GM23338 (cell line): ENCODE measurements at regions not wholly inside any gene's neighbourhood (a gene's known extent, or its start where the extent isn't known, plus 50 kb on each side); places are given as distances from the start of the nearest gene placed in this dataset.

ENCODE experiments used
- ATAC-seq: fragments of 200-7000 bp; cut with Tn5 transposase; 3 replicates; pipeline ENCODE4 v1.9.1; 2020
- DNase-seq: peaks from one replicate; pipeline ENCODE4 v3.0.0-alpha.2; 2015; ENCODE audit warnings: low spot score
- H2AFZ ChIP-seq: fragments of 200-600 bp; sonication (generic); 2 replicates; pipeline ENCODE4 v1.8.0; 2016; ENCODE audit warnings: antibody characterized with exemption, mild to moderate bottlenecking, moderate library complexity
- H3F3A ChIP-seq: fragments of 200-600 bp; sonication (generic); replicated peaks from 2 replicates; pipeline ENCODE4 v1.8.0; 2017; ENCODE audit warnings: antibody characterized with exemption, mixed run types, low read depth
- H3K27ac ChIP-seq: fragments of 200-600 bp; sonication (generic); 2 replicates; pipeline ENCODE4 v1.6.1; 2016; ENCODE audit warnings: low read depth
- H3K27me3 ChIP-seq: fragments of 200-600 bp; sonication (generic); 2 replicates; pipeline ENCODE4 v1.8.0; 2016; ENCODE audit warnings: mild to moderate bottlenecking, mixed run types, moderate library complexity; ENCODE audit not compliant: insufficient read depth
- H3K36me3 ChIP-seq: fragments of 200-600 bp; sonication (generic); 2 replicates; pipeline ENCODE4 v1.8.0; 2016; ENCODE audit warnings: mild to moderate bottlenecking; ENCODE audit not compliant: insufficient read depth
- H3K4me1 ChIP-seq: fragments of 200-600 bp; sonication (generic); 2 replicates; pipeline ENCODE4 v1.8.0; 2016; ENCODE audit warnings: mild to moderate bottlenecking, moderate library complexity; ENCODE audit not compliant: insufficient read depth
- H3K4me2 ChIP-seq: fragments of 200-600 bp; sonication (generic); 2 replicates; pipeline ENCODE4 v1.7.1; 2017; ENCODE audit warnings: mixed run types
- H3K4me3 ChIP-seq: fragments of 200-600 bp; sonication (generic); 2 replicates; pipeline ENCODE4 v1.6.1; 2016; ENCODE audit warnings: mixed run types
- H3K79me2 ChIP-seq: fragments of 200-600 bp; sonication (generic); replicated peaks from 2 replicates; pipeline ENCODE4 v1.8.0; 2017; ENCODE audit warnings: mild to moderate bottlenecking; ENCODE audit not compliant: insufficient read depth
- H3K9me2 ChIP-seq: fragments of 200-600 bp; sonication (generic); 2 replicates; pipeline ENCODE4 v1.8.0; 2017; ENCODE audit not compliant: insufficient read depth
- H4K20me1 ChIP-seq: fragments of 200-600 bp; sonication (generic); replicated peaks from 2 replicates; pipeline ENCODE4 v1.8.0; 2017; ENCODE audit warnings: mild to moderate bottlenecking; ENCODE audit not compliant: insufficient read depth
- H3K27ac Mint-ChIP-seq: 2 replicates; pipeline ENCODE4 v1.8.0; 2020; ENCODE audit warnings: inconsistent platforms, mild to moderate bottlenecking, moderate library complexity, mixed read lengths
- H3K27me3 Mint-ChIP-seq: 3 replicates; pipeline ENCODE4 v1.8.0; 2022; ENCODE audit warnings: low read depth, mild to moderate bottlenecking, moderate library complexity, mixed read lengths, inconsistent platforms; ENCODE audit not compliant: insufficient read depth, poor library complexity
- H3K36me3 Mint-ChIP-seq: 3 replicates; pipeline ENCODE4 v1.8.0; 2021; ENCODE audit warnings: low read depth, mild to moderate bottlenecking, inconsistent platforms, moderate library complexity, mixed read lengths
- H3K4me1 Mint-ChIP-seq: 3 replicates; pipeline ENCODE4 v1.8.0; 2020; ENCODE audit warnings: mild to moderate bottlenecking, inconsistent platforms, mixed read lengths
- H3K4me3 Mint-ChIP-seq: 3 replicates; pipeline ENCODE4 v1.8.0; 2021; ENCODE audit warnings: moderate library complexity, mild to moderate bottlenecking, inconsistent platforms, mixed read lengths
- H3K9me3 Mint-ChIP-seq: 3 replicates; pipeline ENCODE4 v1.8.0; 2020; ENCODE audit warnings: moderate library complexity, mild to moderate bottlenecking, inconsistent platforms, mixed read lengths
- CREB1 ChIP-seq: fragments of 250-450 bp; sonication (Bioruptor Pico); IDR thresholded peaks from 2 replicates; pipeline ENCODE4 v1.5.0; 2020; ENCODE audit warnings: low read depth, mild to moderate bottlenecking, moderate library complexity
- EZH2 ChIP-seq: fragments of 200-600 bp; sonication (generic); IDR thresholded peaks from one replicate; pipeline ENCODE4 v1.8.0; 2017; ENCODE audit warnings: antibody characterized with exemption, mild to moderate bottlenecking, low read depth; ENCODE audit not compliant: unreplicated experiment
- EZH2phosphoT487 ChIP-seq: fragments of 200-600 bp; sonication (generic); IDR thresholded peaks from one replicate; pipeline ENCODE4 v1.8.1; 2018; ENCODE audit warnings: antibody characterized with exemption; ENCODE audit not compliant: unreplicated experiment
- JUNB ChIP-seq: IDR thresholded peaks from one replicate; pipeline ENCODE4 v1.6.1; 2016; ENCODE audit warnings: antibody characterized with exemption; ENCODE audit not compliant: unreplicated experiment
- NANOG ChIP-seq: IDR thresholded peaks from 2 replicates; pipeline ENCODE4 v1.6.1; 2016; ENCODE audit warnings: antibody characterized with exemption, borderline replicate concordance
- POLR2AphosphoS5 ChIP-seq: IDR thresholded peaks from 2 replicates; pipeline ENCODE4 v1.6.1; 2016; ENCODE audit warnings: antibody characterized with exemption, low read depth
- REST ChIP-seq: IDR thresholded peaks from one replicate; pipeline ENCODE4 v1.6.1; 2018; ENCODE audit warnings: antibody characterized with exemption; ENCODE audit not compliant: unreplicated experiment
- STAT1 ChIP-seq: IDR thresholded peaks from one replicate; pipeline ENCODE4 v1.6.1; 2016; ENCODE audit warnings: antibody characterized with exemption; ENCODE audit not compliant: unreplicated experiment
- ZNF114 ChIP-seq: fragments of 250-450 bp; sonication (Bioruptor Pico); IDR thresholded peaks from 2 replicates; pipeline ENCODE4 v1.5.0; 2020; ENCODE audit warnings: mild to moderate bottlenecking, moderate library complexity
- ZNF331 ChIP-seq: fragments of 250-450 bp; sonication (Bioruptor Pico); IDR thresholded peaks from 2 replicates; pipeline ENCODE4 v1.5.0; 2020; ENCODE audit warnings: low read depth, mild to moderate bottlenecking, moderate library complexity
- TF ChIP-seq, protein P1 (sequence below): fragments of 250-450 bp; sonication (Bioruptor Pico); IDR thresholded peaks from 2 replicates; pipeline ENCODE4 v1.5.0; 2020; ENCODE audit warnings: mild to moderate bottlenecking, moderate library complexity
- TF ChIP-seq, protein P2 (sequence below), 2 experiments: fragments of 200-600 bp in 1 of 2; sonication (generic) in 1 of 2; conservative IDR thresholded peaks; 2 replicates each; pipeline versions ENCODE4 v1.5.1 to v1.6.1; 2016 to 2017; ENCODE audit warnings: antibody characterized with exemption in 2 of 2, low read depth in 2 of 2, mild to moderate bottlenecking in 2 of 2, moderate library complexity in 1 of 2
- TF ChIP-seq, protein P3 (sequence below): IDR thresholded peaks from 2 replicates; pipeline ENCODE4 v1.6.1; 2016; ENCODE audit warnings: antibody characterized with exemption

- no peaks in the 10 kb centered on the region for H3F3A ChIP-seq
- Mint-ChIP-seq H3K4me1 (peaks cover 9% of the 10 kb centered on the region), H3K9me3 (peaks cover 8% of the 10 kb centered on the region), H3K36me3 (peaks cover 4% of the 10 kb centered on the region; the same call in 1 of the 3 replicates), H3K27me3 (peaks cover 4% of the 10 kb centered on the region), H3K27ac (no peak overlapping the region), H3K4me3 (no peak overlapping the region)
- H2AFZ ChIP-seq: no peak overlapping the region
- no peak for DNase-seq
- no peaks in the 10 kb centered on the region for H3K27me3 ChIP-seq
- ATAC-seq: no peak
- no peaks in the 10 kb centered on the region for H4K20me1 ChIP-seq
- H3K27ac ChIP-seq: no peak overlapping the region
- no peaks in the 10 kb centered on the region for H3K4me1 ChIP-seq
- no peaks in the 10 kb centered on the region for H3K9me2 ChIP-seq
- no peak overlapping the region for H3K4me3 ChIP-seq
- H3K36me3 ChIP-seq: no peaks in the 10 kb centered on the region
- no peak for TF ChIP-seq JUNB
- TF ChIP-seq, protein P1, sequence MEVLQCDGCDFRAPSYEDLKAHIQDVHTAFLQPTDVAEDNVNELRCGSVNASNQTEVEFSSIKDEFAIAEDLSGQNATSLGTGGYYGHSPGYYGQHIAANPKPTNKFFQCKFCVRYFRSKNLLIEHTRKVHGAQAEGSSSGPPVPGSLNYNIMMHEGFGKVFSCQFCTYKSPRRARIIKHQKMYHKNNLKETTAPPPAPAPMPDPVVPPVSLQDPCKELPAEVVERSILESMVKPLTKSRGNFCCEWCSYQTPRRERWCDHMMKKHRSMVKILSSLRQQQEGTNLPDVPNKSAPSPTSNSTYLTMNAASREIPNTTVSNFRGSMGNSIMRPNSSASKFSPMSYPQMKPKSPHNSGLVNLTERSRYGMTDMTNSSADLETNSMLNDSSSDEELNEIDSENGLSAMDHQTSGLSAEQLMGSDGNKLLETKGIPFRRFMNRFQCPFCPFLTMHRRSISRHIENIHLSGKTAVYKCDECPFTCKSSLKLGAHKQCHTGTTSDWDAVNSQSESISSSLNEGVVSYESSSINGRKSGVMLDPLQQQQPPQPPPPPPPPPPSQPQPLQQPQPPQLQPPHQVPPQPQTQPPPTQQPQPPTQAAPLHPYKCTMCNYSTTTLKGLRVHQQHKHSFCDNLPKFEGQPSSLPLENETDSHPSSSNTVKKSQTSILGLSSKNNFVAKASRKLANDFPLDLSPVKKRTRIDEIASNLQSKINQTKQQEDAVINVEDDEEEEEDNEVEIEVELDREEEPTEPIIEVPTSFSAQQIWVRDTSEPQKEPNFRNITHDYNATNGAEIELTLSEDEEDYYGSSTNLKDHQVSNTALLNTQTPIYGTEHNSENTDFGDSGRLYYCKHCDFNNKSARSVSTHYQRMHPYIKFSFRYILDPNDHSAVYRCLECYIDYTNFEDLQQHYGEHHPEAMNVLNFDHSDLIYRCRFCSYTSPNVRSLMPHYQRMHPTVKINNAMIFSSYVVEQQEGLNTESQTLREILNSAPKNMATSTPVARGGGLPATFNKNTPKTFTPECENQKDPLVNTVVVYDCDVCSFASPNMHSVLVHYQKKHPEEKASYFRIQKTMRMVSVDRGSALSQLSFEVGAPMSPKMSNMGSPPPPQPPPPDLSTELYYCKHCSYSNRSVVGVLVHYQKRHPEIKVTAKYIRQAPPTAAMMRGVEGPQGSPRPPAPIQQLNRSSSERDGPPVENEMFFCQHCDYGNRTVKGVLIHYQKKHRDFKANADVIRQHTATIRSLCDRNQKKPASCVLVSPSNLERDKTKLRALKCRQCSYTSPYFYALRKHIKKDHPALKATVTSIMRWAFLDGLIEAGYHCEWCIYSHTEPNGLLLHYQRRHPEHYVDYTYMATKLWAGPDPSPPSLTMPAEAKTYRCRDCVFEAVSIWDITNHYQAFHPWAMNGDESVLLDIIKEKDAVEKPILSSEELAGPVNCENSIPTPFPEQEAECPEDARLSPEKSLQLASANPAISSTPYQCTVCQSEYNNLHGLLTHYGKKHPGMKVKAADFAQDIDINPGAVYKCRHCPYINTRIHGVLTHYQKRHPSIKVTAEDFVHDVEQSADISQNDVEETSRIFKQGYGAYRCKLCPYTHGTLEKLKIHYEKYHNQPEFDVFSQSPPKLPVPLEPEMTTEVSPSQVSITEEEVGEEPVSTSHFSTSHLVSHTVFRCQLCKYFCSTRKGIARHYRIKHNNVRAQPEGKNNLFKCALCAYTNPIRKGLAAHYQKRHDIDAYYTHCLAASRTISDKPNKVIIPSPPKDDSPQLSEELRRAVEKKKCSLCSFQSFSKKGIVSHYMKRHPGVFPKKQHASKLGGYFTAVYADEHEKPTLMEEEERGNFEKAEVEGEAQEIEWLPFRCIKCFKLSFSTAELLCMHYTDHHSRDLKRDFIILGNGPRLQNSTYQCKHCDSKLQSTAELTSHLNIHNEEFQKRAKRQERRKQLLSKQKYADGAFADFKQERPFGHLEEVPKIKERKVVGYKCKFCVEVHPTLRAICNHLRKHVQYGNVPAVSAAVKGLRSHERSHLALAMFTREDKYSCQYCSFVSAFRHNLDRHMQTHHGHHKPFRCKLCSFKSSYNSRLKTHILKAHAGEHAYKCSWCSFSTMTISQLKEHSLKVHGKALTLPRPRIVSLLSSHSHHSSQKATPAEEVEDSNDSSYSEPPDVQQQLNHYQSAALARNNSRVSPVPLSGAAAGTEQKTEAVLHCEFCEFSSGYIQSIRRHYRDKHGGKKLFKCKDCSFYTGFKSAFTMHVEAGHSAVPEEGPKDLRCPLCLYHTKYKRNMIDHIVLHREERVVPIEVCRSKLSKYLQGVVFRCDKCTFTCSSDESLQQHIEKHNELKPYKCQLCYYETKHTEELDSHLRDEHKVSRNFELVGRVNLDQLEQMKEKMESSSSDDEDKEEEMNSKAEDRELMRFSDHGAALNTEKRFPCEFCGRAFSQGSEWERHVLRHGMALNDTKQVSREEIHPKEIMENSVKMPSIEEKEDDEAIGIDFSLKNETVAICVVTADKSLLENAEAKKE (CRISPR knock-in tag): no peak
- TF ChIP-seq, protein P2, sequence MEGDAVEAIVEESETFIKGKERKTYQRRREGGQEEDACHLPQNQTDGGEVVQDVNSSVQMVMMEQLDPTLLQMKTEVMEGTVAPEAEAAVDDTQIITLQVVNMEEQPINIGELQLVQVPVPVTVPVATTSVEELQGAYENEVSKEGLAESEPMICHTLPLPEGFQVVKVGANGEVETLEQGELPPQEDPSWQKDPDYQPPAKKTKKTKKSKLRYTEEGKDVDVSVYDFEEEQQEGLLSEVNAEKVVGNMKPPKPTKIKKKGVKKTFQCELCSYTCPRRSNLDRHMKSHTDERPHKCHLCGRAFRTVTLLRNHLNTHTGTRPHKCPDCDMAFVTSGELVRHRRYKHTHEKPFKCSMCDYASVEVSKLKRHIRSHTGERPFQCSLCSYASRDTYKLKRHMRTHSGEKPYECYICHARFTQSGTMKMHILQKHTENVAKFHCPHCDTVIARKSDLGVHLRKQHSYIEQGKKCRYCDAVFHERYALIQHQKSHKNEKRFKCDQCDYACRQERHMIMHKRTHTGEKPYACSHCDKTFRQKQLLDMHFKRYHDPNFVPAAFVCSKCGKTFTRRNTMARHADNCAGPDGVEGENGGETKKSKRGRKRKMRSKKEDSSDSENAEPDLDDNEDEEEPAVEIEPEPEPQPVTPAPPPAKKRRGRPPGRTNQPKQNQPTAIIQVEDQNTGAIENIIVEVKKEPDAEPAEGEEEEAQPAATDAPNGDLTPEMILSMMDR (conservative IDR thresholded peaks at IDR 0.05; ENCODE audit: low read depth in 2 of 2): no peak
- TF ChIP-seq NANOG: no peak
- no peak for TF ChIP-seq EZH2phosphoT487
- no peak for TF ChIP-seq STAT1
- TF ChIP-seq REST: no peak
- no peak for TF ChIP-seq EZH2
- TF ChIP-seq POLR2AphosphoS5: no peak
- TF ChIP-seq ZNF114 (CRISPR knock-in tag): no peak
- TF ChIP-seq, protein P3, sequence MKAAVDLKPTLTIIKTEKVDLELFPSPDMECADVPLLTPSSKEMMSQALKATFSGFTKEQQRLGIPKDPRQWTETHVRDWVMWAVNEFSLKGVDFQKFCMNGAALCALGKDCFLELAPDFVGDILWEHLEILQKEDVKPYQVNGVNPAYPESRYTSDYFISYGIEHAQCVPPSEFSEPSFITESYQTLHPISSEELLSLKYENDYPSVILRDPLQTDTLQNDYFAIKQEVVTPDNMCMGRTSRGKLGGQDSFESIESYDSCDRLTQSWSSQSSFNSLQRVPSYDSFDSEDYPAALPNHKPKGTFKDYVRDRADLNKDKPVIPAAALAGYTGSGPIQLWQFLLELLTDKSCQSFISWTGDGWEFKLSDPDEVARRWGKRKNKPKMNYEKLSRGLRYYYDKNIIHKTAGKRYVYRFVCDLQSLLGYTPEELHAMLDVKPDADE: no peak
- no peak for TF ChIP-seq CREB1
- no peak for TF ChIP-seq ZNF331 (CRISPR knock-in tag)
- H3K4me2 ChIP-seq: no peak overlapping the region
- no peaks in the 10 kb centered on the region for H3K79me2 ChIP-seq
Measured at GRCh38 chr10:3415038-3415736, 242.6 kb upstream of the PITRM1 start.
